ENCODE measurements at regions not wholly inside any gene's neighbourhood (a gene's known extent, or its start where the extent isn't known, plus 50 kb on each side); places are given as distances from the start of the nearest gene placed in this dataset.

- Histone ChIP-seq H3K27me3 (no peaks in the 10 kb centered on the region), H3K27ac (no peak overlapping the region), H3K4me1 (no peaks in the 10 kb centered on the region), H3K9me3 (no peaks in the 10 kb centered on the region), H3K4me3 (no peak overlapping the region), H3K36me3 (replicated peaks in 1 of 2; ENCODE audit: insufficient read depth in 1 of 2, low read depth in 2 of 2) (no peaks in the 10 kb centered on the region)
- ATAC-seq: no peak
- no peak for DNase-seq
- intact Hi-C loops (cut with DNase I): no loop called here
- no peak for TF ChIP-seq POLR2A (IDR thresholded peaks at IDR 0.05)
- TF ChIP-seq, protein P1, sequence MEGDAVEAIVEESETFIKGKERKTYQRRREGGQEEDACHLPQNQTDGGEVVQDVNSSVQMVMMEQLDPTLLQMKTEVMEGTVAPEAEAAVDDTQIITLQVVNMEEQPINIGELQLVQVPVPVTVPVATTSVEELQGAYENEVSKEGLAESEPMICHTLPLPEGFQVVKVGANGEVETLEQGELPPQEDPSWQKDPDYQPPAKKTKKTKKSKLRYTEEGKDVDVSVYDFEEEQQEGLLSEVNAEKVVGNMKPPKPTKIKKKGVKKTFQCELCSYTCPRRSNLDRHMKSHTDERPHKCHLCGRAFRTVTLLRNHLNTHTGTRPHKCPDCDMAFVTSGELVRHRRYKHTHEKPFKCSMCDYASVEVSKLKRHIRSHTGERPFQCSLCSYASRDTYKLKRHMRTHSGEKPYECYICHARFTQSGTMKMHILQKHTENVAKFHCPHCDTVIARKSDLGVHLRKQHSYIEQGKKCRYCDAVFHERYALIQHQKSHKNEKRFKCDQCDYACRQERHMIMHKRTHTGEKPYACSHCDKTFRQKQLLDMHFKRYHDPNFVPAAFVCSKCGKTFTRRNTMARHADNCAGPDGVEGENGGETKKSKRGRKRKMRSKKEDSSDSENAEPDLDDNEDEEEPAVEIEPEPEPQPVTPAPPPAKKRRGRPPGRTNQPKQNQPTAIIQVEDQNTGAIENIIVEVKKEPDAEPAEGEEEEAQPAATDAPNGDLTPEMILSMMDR (IDR thresholded peaks at IDR 0.05): no peak
- WGBS, 2 donors: 58% methylated on average over 4 of the region's 4 CpGs
These were observed 451.3 kb downstream of the NTRK3 start for GRCh38 chr15:87805117-87805820.

DNA sequence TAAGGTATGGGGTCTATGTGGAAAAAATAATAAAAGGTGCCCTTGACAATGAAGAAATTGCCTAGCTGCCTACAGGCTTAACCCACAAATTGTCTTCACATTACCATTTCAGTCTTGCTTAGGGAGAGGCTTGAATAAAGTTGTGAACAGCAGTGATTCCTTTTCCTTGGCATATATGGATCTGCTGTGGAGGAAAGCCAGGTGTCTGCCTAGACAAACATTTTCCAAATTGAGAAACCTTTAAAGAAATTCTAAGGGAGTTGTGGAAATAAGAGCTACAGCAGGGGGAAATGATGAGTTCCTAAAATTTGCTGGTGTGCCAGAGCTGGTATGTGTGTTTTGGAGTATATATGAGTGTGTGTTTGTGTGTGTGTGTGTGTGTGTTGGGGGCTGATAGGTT is 452.1 kb downstream of the NTRK3 start:
- Histone ChIP-seq H3K36me3 (replicated peaks in 1 of 2; ENCODE audit: insufficient read depth in 1 of 2, low read depth in 2 of 2) (no peaks in the 10 kb centered on the region), H3K9me3 (no peaks in the 10 kb centered on the region), H3K27ac (no peak overlapping the region), H3K27me3 (no peaks in the 10 kb centered on the region), H3K4me1 (no peaks in the 10 kb centered on the region), H3K4me3 (no peak overlapping the region)
- DNase-seq (no peak), ATAC-seq (no peak)
- intact Hi-C loops (cut with DNase I): no loop called here
- no peak for TF ChIP-seq POLR2A (IDR thresholded peaks at IDR 0.05)
- TF ChIP-seq, protein P1 (IDR thresholded peaks at IDR 0.05): no peak

DNA sequence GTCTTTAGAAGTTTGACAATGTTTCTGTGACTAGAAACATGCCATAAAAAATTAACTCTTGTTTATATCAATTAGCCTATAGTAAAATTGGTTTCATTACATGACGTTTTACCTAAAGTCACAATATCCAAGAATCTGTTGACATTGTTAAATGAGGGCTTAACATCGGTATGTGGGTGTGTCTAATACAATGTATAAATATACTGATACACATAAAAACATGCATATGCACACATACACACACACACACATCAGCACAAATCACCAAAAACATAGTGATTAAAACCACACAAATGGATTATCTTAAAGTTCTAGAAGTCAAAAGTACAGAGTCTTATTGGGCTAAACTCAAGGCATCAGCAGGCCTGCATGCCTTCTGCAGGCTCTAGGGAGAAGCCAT is 456.7 kb downstream of the NTRK3 start:
- no peak for DNase-seq
- Histone ChIP-seq H3K27me3 (no peaks in the 10 kb centered on the region), H3K9me3 (no peaks in the 10 kb centered on the region), H3K4me3 (no peak overlapping the region), H3K27ac (no peak overlapping the region), H3K36me3 (replicated peaks in 1 of 2; ENCODE audit: insufficient read depth in 1 of 2, low read depth in 2 of 2) (no peaks in the 10 kb centered on the region), H3K4me1 (no peaks in the 10 kb centered on the region)
- 18 to 19% methylated on average over 2 of the region's 2 CpGs for WGBS, 2 donors
- intact Hi-C loops (cut with DNase I): no loop called here
- no peak for ATAC-seq
- no peak for TF ChIP-seq POLR2A (IDR thresholded peaks at IDR 0.05)
- TF ChIP-seq, protein P1 (IDR thresholded peaks at IDR 0.05): no peak

DNA sequence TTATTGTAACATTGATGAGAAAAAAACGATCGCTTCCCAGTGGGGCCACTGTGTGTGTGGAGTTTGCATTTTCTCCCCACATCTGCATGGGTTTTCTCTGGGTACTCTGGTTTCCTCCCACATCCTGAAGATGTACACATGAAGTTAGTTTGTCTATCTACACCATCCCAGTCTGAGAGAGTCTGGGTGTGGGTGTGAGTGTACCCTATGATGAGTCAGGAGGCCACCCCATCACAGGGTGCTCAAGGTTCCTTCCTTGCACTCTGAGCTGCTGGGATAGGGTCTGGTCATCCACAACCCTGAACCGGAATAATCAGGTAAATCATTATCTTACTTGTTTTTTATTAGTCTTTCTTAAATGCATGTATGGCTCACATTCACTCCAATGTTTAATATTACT is 457.1 kb downstream of the NTRK3 start:
- ATAC-seq (no peak), DNase-seq (no peak)
- H3K27me3 ChIP-seq: no peaks in the 10 kb centered on the region
- H3K4me1 ChIP-seq: no peaks in the 10 kb centered on the region
- intact Hi-C loops (cut with DNase I): no loop called here
- WGBS, 2 donors: 50 to 58% methylated on average over 3 of the region's 3 CpGs
- TF ChIP-seq, protein P1 (IDR thresholded peaks at IDR 0.05): no peak
- no peak overlapping the region for H3K27ac ChIP-seq
- H3K4me3 ChIP-seq: no peak overlapping the region
- no peaks in the 10 kb centered on the region for H3K36me3 ChIP-seq (replicated peaks in 1 of 2; ENCODE audit: insufficient read depth in 1 of 2, low read depth in 2 of 2)
- H3K9me3 ChIP-seq: no peaks in the 10 kb centered on the region

DNA sequence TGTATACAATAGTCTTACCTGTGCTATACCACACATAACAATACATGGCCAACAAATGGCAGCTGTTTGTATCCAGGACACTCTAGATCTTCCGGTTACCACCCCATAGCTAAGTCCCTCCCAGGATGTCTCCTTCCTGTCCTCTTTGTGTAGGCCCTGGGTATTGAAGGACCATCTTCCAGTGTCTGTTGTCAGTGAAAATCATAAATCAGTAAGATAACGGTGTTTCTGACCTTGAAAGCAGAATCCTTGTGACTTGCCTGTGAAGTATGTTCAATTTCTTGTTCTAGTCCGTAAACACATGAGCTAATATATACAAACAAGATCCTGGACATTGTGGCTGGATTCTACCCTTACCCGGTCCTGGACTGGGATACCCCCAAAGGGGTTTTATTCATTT is 462.8 kb downstream of the NTRK3 start:
- no peak for TF ChIP-seq POLR2A (IDR thresholded peaks at IDR 0.05)
- TF ChIP-seq, protein P1 (IDR thresholded peaks at IDR 0.05): no peak
- H3K27me3 ChIP-seq: no peaks in the 10 kb centered on the region
- intact Hi-C loops (cut with DNase I): no loop called here
- no peak overlapping the region for H3K4me3 ChIP-seq
- no peaks in the 10 kb centered on the region for H3K36me3 ChIP-seq (replicated peaks in 1 of 2; ENCODE audit: insufficient read depth in 1 of 2, low read depth in 2 of 2)
- no peak for ATAC-seq
- H3K4me1 ChIP-seq: no peaks in the 10 kb centered on the region
- 55 to 56% methylated on average over 4 of the region's 4 CpGs for WGBS, 2 donors
- no peak overlapping the region for H3K27ac ChIP-seq
- H3K9me3 ChIP-seq: no peaks in the 10 kb centered on the region
- DNase-seq: no peak

Data from body of pancreas (tissue), 4 donors.